Activated CD4-positive, alpha-beta memory T cell treated with anti-CD3 and anti-CD28 coated beads for 36 hours (primary cell): ENCODE measurements at regions not wholly inside any gene's neighbourhood (a gene's known extent, or its start where the extent isn't known, plus 50 kb on each side); places are given as distances from the start of the nearest gene placed in this dataset.
"Not testable (repeated sequence)": the region's sequence is repeated elsewhere in the genome, so short reads cannot be mapped to it uniquely, and the experiment has no call there.

Experiments used
- CTCF ChIA-PET: fragments of 350-600 bp; sonication (Branson Sonifier 250); formaldehyde crosslinking; loops from one replicate; lab custom pipeline; 2021; ENCODE audit warnings: antibody characterized with exemption, inconsistent platforms; lab: Charles Lee
- POLR2A ChIA-PET: fragments of 350-600 bp; sonication (Branson Sonifier 250); formaldehyde crosslinking; loops from one replicate; lab custom pipeline; 2021; ENCODE audit warnings: antibody characterized with exemption; lab: Charles Lee
- DNase-seq: peaks from one replicate; pipeline ENCODE4 v3.0.0-alpha.2; 2020
- H3K27ac Mint-ChIP-seq: one replicate; pipeline ENCODE4 v1.8.0; 2021; ENCODE audit warnings: mixed read lengths
- H3K27me3 Mint-ChIP-seq: one replicate; pipeline ENCODE4 v1.8.0; 2021; ENCODE audit warnings: mixed read lengths
- H3K36me3 Mint-ChIP-seq: one replicate; pipeline ENCODE4 v1.8.0; 2021; ENCODE audit warnings: mixed read lengths
- H3K4me1 Mint-ChIP-seq: one replicate; pipeline ENCODE4 v1.8.0; 2021; ENCODE audit warnings: low read depth, mixed read lengths
- H3K4me3 Mint-ChIP-seq: one replicate; pipeline ENCODE4 v1.8.0; 2021; ENCODE audit warnings: mild to moderate bottlenecking, mixed read lengths
- H3K9me3 Mint-ChIP-seq: one replicate; pipeline ENCODE4 v1.8.0; 2021; ENCODE audit warnings: mixed read lengths
- intact Hi-C: fragments of 100-400 bp; cut with micrococcal nuclease; formaldehyde crosslinking; loops from one replicate; pipeline ENCODE4 v1.15.1; 2023

DNA sequence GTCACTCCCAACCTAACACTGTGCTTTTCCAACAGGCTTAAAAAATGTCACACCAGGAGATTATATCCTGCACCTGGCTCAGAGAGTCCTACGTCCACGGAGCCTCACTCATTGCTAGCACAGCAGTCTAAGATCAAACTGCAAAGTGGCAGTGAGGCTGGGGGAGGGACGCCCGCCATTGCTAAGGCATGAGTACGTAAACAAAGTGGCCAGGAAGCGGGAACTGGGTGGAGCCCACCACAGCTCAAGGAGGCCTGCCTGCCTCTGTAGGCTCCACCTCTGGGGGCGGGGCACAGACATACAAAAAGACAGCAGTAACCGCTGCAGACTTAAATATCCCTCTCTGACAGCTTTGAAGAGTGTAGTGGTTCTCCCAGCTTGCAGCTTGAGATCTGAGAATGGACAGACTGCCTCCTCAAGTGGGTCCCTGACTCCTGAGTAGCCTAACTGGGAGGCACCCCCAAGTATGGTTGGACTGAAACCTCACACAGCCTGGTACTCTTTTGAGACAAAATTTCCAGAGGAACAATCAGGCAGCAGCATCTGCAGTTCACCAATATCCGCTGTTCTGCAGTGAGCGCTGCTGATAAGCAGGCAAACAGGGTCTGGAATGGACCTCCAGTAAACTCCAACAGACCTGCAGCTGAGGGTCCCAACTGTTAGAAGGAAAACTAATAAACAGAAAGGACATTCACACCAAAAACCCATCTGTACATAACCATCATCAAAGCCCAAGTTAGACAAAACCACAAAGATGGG is 2986.4 kb upstream of the OR11H1 start:
- H3K27me3 Mint-ChIP-seq, intact Hi-C loops, H3K27ac Mint-ChIP-seq, H3K4me3 Mint-ChIP-seq, CTCF ChIA-PET, POLR2A ChIA-PET, H3K36me3 Mint-ChIP-seq, H3K9me3 Mint-ChIP-seq, H3K4me1 Mint-ChIP-seq: not testable (repeated sequence)
- peak; percentile 6 for DNase-seq

DNA sequence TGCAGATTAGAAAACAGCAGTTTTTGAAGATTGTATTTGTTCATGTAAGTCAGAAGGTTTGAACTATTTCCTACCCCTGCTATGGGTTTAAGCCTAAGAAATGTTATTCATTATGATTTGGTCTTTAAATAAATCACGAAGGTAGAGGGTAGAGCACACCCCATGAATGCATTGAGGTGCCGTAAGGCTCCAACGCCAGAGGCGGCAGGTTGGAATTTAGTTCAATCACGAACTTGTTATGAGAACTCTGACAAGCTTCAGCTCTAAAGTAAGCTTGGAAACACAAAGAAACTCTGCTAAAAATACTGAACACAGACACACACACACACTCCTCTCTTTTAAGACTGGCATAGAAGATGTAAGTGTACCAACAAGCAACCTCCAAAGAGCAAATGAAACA is 2974.6 kb upstream of the OR11H1 start:
- H3K36me3 Mint-ChIP-seq, H3K9me3 Mint-ChIP-seq, H3K4me1 Mint-ChIP-seq, H3K27me3 Mint-ChIP-seq, DNase-seq, CTCF ChIA-PET, POLR2A ChIA-PET, intact Hi-C loops, H3K27ac Mint-ChIP-seq, H3K4me3 Mint-ChIP-seq: not testable (repeated sequence)

DNA sequence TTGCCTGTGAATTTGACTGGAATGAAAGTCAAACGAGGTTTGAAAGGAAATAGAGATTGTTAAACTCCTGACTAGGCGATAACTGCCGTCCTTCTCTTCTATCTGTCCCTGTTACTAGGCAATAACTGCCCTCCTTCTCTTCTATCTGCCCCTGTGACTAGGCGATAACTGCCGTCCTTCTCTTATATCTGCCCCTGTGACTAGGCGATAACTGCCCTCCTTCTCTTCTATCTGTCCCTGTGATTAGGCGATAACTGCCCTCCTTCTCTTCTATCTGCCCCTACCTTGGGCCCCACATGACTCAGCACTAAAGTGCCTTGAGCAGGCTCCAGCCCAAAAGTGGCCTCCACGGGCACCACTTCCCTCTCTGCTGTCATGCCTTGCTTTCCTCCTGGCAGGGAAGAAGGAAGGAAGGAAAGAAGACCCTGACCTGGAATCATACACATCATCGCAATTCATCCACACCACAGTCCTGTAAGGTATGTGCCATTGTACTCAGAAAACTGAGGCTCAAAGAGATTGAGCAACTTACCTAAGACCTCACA is 2973.3 kb upstream of the OR11H1 start:
- DNase-seq, H3K36me3 Mint-ChIP-seq, CTCF ChIA-PET, H3K4me1 Mint-ChIP-seq, H3K27ac Mint-ChIP-seq, H3K4me3 Mint-ChIP-seq, intact Hi-C loops, H3K27me3 Mint-ChIP-seq, H3K9me3 Mint-ChIP-seq, POLR2A ChIA-PET: not testable (repeated sequence)

DNA sequence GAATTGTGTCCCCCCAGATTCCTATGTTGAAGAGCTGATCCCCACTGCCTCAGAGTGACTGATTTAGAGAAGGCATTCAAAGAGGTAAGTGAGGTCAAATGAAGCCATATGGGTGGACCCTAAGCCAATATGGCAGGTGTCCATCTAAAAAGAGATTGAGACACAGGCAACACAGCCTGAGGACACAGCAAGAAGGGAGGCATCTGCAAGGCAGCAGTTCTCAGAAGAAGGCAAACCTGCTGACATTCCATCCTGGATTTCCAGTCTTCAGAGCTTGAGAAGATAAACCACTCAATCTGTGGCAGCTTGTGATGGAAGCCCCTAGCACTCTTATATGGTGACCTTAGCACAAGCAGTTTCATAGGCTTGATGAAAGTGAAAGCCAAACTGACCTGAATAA is 2956.5 kb upstream of the OR11H1 start:
- H3K9me3 Mint-ChIP-seq, H3K4me3 Mint-ChIP-seq, CTCF ChIA-PET, H3K36me3 Mint-ChIP-seq, POLR2A ChIA-PET, H3K27ac Mint-ChIP-seq, H3K4me1 Mint-ChIP-seq, DNase-seq, H3K27me3 Mint-ChIP-seq, intact Hi-C loops: not testable (repeated sequence)

DNA sequence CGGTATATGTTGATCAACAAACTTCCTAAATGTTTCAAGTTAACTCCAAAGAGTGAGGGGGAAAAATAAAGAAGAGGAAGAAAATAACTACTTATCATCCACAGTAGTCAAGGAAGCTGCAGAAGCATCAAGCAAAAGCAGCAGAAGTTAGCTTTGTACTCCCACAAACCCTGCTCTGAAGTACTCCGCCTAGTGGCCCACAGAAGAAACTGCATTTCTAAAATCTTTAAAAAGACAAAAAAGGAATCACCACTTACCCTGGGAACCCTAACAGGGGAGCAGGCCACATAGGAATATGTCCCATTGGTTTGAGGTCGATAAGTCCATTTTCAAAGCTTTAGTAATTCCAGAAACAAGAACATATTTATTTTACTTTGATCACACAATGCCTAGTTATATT is 2948.3 kb upstream of the OR11H1 start:
- H3K4me1 Mint-ChIP-seq, H3K36me3 Mint-ChIP-seq, intact Hi-C loops, POLR2A ChIA-PET, CTCF ChIA-PET, H3K27me3 Mint-ChIP-seq, H3K27ac Mint-ChIP-seq, H3K9me3 Mint-ChIP-seq, H3K4me3 Mint-ChIP-seq, DNase-seq: not testable (repeated sequence)

DNA sequence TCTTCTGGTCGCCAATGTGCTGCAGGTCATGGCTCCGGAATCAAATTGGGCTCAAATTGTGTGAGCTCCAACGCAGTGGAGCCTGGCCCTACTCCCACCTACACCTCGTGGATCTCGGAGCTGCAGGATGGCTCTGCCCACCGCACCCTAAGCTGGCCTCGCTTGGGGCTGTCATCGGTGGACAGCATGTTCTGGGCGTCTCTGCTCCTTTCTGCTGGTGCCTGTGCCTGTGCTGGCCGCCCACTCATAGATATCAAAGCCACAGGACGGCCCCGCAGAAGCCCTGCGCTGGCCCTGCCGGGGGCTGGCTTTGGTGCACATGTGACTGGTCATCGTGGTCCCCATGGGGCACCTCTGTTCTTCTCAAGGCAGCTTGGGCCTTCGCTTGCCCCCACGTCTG is 2943.5 kb upstream of the OR11H1 start:
- H3K4me1 Mint-ChIP-seq, intact Hi-C loops, DNase-seq, POLR2A ChIA-PET, H3K36me3 Mint-ChIP-seq, H3K4me3 Mint-ChIP-seq, H3K27ac Mint-ChIP-seq, CTCF ChIA-PET, H3K27me3 Mint-ChIP-seq, H3K9me3 Mint-ChIP-seq: not testable (repeated sequence)

DNA sequence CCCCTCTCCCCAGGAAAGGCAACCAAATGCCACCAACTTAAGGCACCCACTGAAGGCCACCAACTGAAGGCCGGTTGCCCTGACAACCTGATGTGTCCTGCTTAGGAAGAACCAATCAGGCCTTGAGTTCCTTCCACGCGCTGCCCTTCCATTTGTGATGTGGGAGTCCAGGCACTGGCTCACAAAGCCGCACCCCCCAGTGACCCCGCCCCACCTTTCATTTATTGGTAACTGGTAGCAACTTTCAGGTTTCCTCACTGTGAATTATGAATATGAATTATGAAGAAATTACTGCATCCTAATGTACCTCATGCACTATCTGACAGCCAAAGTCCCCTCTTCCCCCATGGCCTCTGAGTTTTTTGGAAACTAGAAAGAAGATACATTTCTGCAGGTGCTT is 2943.1 kb upstream of the OR11H1 start:
- CTCF ChIA-PET, H3K9me3 Mint-ChIP-seq, H3K4me1 Mint-ChIP-seq, POLR2A ChIA-PET, H3K36me3 Mint-ChIP-seq, H3K4me3 Mint-ChIP-seq, H3K27ac Mint-ChIP-seq, DNase-seq, intact Hi-C loops, H3K27me3 Mint-ChIP-seq: not testable (repeated sequence)

DNA sequence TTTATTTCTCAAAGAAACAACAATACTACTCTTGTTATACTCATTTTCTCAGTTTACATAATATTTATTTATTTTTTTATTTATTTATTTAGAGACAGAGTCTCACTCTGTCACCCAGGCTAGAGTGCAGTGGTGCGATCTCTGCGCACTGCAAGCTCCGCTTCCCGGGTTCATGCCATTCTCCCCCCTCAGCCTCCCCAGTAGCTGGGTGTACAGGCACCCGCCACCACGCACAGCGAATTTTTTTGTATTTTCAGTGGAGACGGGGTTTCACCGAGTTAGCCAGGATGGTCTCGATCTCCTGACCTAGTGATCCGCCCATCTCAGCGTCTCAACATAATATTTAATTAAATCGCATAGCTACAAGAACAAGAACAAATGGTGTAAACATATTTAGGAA is 2932.3 kb upstream of the OR11H1 start:
- DNase-seq, POLR2A ChIA-PET, H3K27me3 Mint-ChIP-seq, H3K36me3 Mint-ChIP-seq, H3K4me3 Mint-ChIP-seq, intact Hi-C loops, CTCF ChIA-PET, H3K4me1 Mint-ChIP-seq, H3K27ac Mint-ChIP-seq: not testable (repeated sequence)
- H3K9me3 Mint-ChIP-seq, result peaks cover 55% of the 10 kb centered on the region

DNA sequence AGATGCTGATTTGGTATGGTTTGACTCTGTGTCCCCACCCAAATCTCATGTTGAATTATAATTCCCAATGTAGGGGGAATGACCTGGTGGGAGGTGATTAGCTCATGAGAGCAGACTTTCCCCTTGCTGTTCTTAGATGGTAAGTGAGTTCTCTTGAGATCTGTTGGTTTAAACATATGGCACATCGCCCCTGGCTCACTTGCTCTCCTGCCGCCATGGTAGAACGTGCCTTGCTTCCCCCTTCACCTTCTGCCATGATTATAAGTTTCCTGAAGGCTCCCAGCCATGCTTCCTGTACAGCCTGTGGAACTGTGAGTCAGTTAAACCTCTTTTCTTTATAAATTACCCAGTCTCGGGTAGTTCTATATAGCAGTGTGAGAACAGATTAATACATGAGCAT is 2930.2 kb upstream of the OR11H1 start:
- intact Hi-C loops, H3K4me1 Mint-ChIP-seq, DNase-seq, H3K27me3 Mint-ChIP-seq, H3K4me3 Mint-ChIP-seq, CTCF ChIA-PET, H3K27ac Mint-ChIP-seq, H3K36me3 Mint-ChIP-seq, POLR2A ChIA-PET: not testable (repeated sequence)
- H3K9me3 Mint-ChIP-seq, result peaks cover 53% of the 10 kb centered on the region

DNA sequence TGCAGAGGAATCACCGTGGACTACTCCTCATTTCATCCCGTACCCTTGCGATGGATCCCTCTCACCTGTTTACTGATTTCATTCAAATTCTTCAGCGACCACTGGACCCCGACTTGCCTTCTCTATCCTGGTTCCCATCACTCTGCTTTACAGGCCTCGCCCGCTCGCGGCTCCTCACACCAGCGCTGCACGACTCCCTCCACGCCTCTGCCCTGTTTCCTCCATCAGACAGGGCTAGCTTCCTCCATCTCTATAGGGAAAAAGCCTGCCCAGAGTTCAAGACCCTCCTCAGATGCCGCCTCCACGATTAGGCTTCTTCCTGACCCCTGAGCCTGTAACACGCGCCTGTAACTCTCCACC is 2926.5 kb upstream of the OR11H1 start:
- H3K27me3 Mint-ChIP-seq, CTCF ChIA-PET, DNase-seq, H3K4me3 Mint-ChIP-seq, intact Hi-C loops, H3K27ac Mint-ChIP-seq, H3K4me1 Mint-ChIP-seq, H3K36me3 Mint-ChIP-seq, POLR2A ChIA-PET: not testable (repeated sequence)
- H3K9me3 Mint-ChIP-seq, result peaks cover 59% of the 10 kb centered on the region

DNA sequence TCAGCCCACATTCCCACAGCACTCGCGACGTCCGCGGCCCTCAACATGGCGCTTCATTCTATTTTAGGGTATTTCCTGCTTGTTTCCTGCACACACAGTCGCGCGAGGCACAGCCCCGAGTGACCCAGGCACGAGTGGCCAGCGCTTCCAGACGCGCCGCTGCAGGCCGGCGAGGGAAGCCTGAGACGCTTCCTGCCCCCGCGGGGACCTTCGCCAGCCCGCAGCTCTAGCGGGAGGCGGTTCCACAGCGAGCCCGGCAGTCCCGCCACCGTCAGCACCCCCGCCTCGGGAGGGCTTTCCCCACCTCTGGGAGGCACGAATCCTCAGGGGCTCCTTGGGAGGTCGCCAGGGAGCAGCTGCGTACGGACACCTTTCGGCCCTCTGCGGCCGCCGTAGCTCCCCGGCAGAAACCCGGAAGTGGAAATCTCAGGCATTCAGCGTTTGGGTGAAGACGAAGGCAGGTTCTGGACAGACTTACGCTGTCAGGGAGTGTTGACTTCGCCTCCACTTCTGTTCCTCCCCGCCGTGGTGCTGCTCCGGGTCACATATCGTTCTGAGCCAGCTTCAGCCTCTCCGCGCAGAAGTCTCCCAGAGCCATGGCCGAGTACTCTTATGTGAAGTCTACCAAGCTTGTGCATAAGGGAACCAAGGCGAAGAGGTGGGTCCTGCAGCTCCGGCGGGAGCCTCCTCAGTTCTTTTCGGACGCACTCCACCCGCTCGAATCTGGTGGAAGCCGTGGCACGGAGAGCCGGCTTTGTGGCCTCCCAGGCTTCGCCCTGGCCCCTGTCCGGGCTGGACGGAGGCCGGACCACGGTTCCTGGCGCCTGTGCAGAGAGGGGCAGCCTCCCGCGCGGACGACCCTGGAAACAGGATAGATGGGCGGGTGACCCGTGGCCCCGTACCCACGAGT is 2925.9 kb upstream of the OR11H1 start:
- no peak overlapping the region for H3K4me3 Mint-ChIP-seq
- peaks cover 2% of the 10 kb centered on the region for H3K36me3 Mint-ChIP-seq
- intact Hi-C loops, result no loop called here
- POLR2A ChIA-PET, result no interaction called here
- peak; percentile 17 for DNase-seq
- no peaks in the 10 kb centered on the region for H3K4me1 Mint-ChIP-seq
- H3K27ac Mint-ChIP-seq, result no peak overlapping the region
- H3K9me3 Mint-ChIP-seq, result peaks cover 62% of the 10 kb centered on the region
- no peaks in the 10 kb centered on the region for H3K27me3 Mint-ChIP-seq
- CTCF ChIA-PET, result no interaction called here

DNA sequence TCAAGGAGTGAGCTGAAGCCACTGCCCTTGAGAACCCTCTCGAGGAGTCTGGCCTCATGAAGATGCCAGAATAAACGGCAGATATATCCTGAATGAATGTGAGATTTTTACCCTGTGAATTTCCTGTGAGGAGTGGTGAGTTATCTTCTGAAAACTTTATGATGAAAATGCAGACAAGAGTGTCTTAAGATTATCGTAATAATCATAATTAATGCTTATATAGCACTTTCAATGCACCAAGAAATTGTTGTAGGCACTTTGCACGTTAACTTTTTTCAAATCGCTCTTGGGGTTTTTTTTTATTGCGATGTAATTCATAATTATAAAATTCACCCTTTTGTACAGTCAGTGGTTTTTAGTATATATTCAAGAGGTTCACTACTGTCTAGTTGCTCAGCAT is 2924.6 kb upstream of the OR11H1 start:
- H3K36me3 Mint-ChIP-seq, H3K27ac Mint-ChIP-seq, H3K27me3 Mint-ChIP-seq, H3K4me1 Mint-ChIP-seq, H3K4me3 Mint-ChIP-seq, POLR2A ChIA-PET, DNase-seq, CTCF ChIA-PET, intact Hi-C loops: not testable (repeated sequence)
- H3K9me3 Mint-ChIP-seq, result peaks cover 56% of the 10 kb centered on the region
